NCI-H446 (cell line): ENCODE measurements at regions not wholly inside any gene's neighbourhood (a gene's known extent, or its start where the extent isn't known, plus 50 kb on each side); places are given as distances from the start of the nearest gene placed in this dataset.
"Not testable (repeated sequence)": the region's sequence is repeated elsewhere in the genome, so short reads cannot be mapped to it uniquely, and the experiment has no call there.

Experiments used
- DNase-seq, 2 experiments: peaks; one replicate each; lab custom pipeline; 2025; lab: John Stamatoyannopoulos, UW

GRCh38 chr13:50527612-50528509 lies 315.6 kb downstream of the DLEU7 start:
- DNase-seq = peak in 1 of 2 experiments; percentile 14

- peak; percentile 69 to 90 for DNase-seq
Measured at GRCh38 chr13:50529154-50529882, 314.2 kb downstream of the DLEU7 start.

GRCh38 chr13:50531917-50532899 lies 311.3 kb downstream of the DLEU7 start:
- peak; percentile 2 to 4 for DNase-seq

GRCh38 chr13:50535050-50535449 lies 308.4 kb downstream of the DLEU7 start:
- DNase-seq = no peak

DNA sequence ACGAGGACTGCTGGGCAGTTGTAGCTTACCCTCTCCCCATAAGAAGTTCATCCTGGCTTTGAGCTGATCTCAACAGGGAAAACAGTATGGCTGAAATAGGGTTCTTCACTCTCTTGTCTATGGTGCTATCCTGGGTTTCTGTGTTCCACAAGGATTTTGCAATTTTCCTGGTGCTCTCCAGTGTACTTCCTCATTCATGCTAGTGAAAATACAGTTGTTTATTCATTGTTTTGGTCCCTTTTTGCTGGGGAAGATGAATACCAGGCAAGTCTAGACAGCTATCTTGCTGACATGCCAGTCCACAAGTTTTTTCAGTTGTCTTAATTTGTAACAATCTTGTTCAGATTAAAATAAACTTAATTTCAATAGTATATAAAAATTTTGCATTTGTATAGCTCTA lies 306.5 kb downstream of the DLEU7 start:
- DNase-seq = no peak

- DNase-seq = no peak
Measured at GRCh38 chr13:50539791-50540530, 303.5 kb downstream of the DLEU7 start.

- no peak for DNase-seq
Measured at GRCh38 chr13:50543141-50543540, 300.4 kb downstream of the DLEU7 start.

DNA sequence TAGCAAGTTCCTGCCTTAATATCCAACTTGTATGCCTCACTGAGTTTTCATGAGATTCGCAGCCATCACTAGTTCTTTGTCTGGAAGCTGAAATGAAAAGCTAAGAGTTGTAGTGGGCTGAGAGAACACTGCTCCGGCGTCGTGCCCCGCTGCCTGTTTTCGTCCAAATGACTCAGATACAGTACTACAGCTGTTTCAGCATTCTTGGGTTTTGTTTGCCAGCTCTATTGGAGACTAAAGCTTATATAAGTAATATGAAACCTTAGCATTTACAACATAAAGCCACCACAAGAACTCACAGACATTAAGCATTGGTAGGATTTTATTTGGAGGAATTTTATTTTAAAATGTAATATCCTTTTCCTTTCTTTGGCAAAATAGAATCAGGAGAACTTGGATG lies 299.7 kb downstream of the DLEU7 start:
- peak; percentile 41 to 68 for DNase-seq

GRCh38 chr13:50544211-50544610 lies 299.3 kb downstream of the DLEU7 start:
- no peak for DNase-seq

DNA sequence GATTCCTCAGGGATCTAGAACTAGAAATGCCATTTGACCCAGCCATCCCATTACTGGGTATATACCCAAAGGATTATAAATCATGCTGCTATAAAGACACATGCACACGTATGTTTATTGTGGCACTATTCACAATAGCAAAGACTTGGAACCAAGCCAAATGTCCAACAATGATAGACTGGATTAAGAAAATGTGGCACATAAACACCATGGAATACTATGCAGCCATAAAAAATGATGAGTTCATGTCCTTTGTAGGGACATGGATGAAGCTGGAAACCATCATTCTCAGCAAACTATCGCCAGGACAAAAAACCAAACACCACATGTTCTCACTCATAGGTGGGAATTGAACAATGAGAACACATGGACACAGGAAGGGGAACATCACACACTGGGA lies 296.3 kb downstream of the DLEU7 start:
- DNase-seq = not testable (repeated sequence)

GRCh38 chr13:50548586-50548985 lies 294.9 kb downstream of the DLEU7 start:
- no peak for DNase-seq

DNA sequence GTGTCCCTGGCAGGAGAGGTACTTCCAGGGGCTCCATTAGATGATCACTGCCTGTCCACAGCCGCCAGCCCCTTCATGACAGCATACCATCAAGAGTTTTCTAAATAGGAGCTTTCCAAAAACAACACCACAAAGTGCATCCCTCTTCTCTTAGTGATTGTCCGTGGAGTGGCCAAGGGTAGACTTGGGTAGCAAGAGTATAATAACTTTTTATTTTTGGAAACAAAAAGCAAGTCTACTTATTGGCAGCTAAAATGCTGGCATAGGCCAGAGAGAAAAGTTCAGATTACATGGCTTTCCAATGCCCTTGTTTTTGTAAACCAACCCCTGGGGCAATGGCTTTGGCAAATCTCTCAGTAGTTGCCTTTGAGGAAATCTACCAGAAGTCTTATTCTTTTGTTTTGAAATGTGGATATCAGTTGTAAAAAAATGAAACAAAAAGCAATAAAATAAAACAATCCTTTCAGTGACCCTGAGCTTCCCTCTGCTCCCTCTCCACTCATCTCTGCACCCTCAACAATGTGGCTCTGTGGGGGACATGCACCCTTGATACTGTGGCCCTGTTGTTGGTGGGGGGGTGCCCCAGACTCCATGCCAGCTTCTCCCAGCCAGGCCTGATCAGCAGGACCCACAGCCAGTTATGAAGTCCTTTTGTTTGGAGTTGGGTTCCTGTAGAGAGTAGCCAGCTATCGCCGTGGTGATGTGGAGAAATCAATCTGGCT lies 294.1 kb downstream of the DLEU7 start:
- DNase-seq = peak in 1 of 2 experiments; percentile 37

GRCh38 chr13:50550151-50550550 lies 293.3 kb downstream of the DLEU7 start:
- no peak for DNase-seq

- DNase-seq = no peak
Measured at GRCh38 chr13:50552424-50552966, 291.0 kb downstream of the DLEU7 start.

DNA sequence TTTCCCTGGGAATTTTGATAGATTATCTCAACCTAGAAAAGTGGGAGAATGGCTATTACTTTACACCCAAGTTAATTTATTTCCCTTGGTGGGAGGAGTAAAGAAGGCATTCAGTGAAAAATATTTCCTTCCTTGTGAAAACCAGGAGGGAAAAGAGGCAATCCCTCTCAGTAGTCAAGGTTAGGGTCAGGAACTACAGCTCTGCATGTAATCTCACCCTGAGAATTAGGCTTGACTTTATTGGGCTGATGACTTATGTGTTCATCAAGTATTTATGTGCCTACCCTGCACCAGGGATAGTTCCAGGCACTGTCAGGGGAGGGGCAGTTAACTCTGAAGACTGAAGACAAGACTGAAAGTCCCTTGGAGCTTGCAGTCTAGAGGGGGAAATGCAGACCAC lies 281.8 kb downstream of the DLEU7 start:
- no peak for DNase-seq

GRCh38 chr13:50566646-50567045 lies 276.8 kb downstream of the DLEU7 start:
- DNase-seq = no peak

- DNase-seq = no peak
Measured at GRCh38 chr13:50572129-50572528, 271.4 kb downstream of the DLEU7 start.

DNA sequence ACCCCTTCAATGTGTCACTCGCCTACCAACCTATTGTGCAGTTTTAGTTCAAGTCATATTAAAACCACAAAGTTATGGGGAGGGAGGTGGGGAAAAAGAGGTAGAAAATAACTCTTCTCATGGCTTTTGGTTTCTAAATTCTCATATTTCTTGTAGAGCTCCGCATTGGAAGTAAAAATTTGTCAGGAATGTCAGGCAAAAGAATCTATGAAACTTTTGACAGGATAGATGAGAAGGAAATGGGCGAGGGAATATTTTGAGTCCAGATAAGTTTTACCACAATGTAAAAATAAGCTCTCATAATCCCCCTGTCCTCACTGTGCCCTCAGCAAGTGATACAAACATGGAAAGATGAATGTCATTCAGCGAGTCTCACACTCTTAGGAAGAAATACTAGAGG lies 270.4 kb downstream of the DLEU7 start:
- no peak for DNase-seq

GRCh38 chr13:50574731-50575130 lies 268.8 kb downstream of the DLEU7 start:
- no peak for DNase-seq

- no peak for DNase-seq
Measured at GRCh38 chr13:50575138-50575537, 268.4 kb downstream of the DLEU7 start.
